BE2C (cell line): ENCODE measurements at regions not wholly inside any gene's neighbourhood (a gene's known extent, or its start where the extent isn't known, plus 50 kb on each side); places are given as distances from the start of the nearest gene placed in this dataset.
"Not testable (repeated sequence)": the region's sequence is repeated elsewhere in the genome, so short reads cannot be mapped to it uniquely, and the experiment has no call there.

Experiments used
- DNase-seq: peaks from one replicate; pipeline ENCODE4 v3.0.0-alpha.2; 2020
- H3K27me3 ChIP-seq: fragments of 250-450 bp; sonication (Bioruptor Pico); 2 replicates; pipeline ENCODE4 v1.5.1; 2020; ENCODE audit warnings: mild to moderate bottlenecking
- H3K36me3 ChIP-seq: fragments of 250-450 bp; sonication (Bioruptor Pico); 2 replicates; pipeline ENCODE4 v1.5.1; 2020; ENCODE audit warnings: mild to moderate bottlenecking
- H3K4me1 ChIP-seq: fragments of 250-450 bp; sonication (Bioruptor Pico); 2 replicates; pipeline ENCODE4 v1.5.1; 2020
- H3K4me3 ChIP-seq: 2 replicates; pipeline ENCODE4 v1.5.1; 2011; ENCODE audit warnings: low read depth, low read length
- H3K9me3 ChIP-seq: fragments of 250-450 bp; sonication (Bioruptor Pico); 2 replicates; pipeline ENCODE4 v1.5.1; 2020
- TF ChIP-seq, protein P1 (sequence below): IDR thresholded peaks from 2 replicates; pipeline ENCODE4 v1.5.1; 2012; ENCODE audit warnings: mild to moderate bottlenecking, low read depth, low read length

DNA sequence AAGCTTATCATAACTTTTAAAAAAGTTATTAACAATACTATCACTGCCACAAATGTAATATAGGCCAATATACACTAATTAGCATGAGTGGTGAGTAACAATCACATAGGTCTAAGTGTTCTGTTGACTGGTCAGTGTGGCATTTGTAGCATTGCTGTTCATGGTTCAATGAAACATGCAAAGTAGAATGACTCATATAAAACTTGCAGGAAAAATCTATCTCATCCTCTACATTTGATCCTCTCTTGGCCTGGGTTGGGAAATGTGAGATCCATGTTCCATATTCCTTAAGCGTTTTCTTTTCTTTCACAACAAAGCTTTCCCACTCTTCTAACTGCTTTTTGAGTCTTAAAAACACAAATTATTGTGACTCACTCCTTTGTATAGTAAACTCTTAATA, 1418.7 kb downstream of the FSTL5 start:
- no peak for DNase-seq
- Histone ChIP-seq H3K9me3 (no peaks in the 10 kb centered on the region), H3K27me3 (no peaks in the 10 kb centered on the region), H3K4me1 (no peaks in the 10 kb centered on the region), H3K4me3 (no peak overlapping the region), H3K36me3 (no peaks in the 10 kb centered on the region)
- TF ChIP-seq, protein P1, sequence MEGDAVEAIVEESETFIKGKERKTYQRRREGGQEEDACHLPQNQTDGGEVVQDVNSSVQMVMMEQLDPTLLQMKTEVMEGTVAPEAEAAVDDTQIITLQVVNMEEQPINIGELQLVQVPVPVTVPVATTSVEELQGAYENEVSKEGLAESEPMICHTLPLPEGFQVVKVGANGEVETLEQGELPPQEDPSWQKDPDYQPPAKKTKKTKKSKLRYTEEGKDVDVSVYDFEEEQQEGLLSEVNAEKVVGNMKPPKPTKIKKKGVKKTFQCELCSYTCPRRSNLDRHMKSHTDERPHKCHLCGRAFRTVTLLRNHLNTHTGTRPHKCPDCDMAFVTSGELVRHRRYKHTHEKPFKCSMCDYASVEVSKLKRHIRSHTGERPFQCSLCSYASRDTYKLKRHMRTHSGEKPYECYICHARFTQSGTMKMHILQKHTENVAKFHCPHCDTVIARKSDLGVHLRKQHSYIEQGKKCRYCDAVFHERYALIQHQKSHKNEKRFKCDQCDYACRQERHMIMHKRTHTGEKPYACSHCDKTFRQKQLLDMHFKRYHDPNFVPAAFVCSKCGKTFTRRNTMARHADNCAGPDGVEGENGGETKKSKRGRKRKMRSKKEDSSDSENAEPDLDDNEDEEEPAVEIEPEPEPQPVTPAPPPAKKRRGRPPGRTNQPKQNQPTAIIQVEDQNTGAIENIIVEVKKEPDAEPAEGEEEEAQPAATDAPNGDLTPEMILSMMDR: no peak

- DNase-seq, H3K4me1 ChIP-seq, H3K36me3 ChIP-seq, H3K4me3 ChIP-seq, H3K9me3 ChIP-seq, H3K27me3 ChIP-seq: not testable (repeated sequence)
Observed at GRCh38 chr4:160746585-160746984, 1417.2 kb downstream of the FSTL5 start.

DNA sequence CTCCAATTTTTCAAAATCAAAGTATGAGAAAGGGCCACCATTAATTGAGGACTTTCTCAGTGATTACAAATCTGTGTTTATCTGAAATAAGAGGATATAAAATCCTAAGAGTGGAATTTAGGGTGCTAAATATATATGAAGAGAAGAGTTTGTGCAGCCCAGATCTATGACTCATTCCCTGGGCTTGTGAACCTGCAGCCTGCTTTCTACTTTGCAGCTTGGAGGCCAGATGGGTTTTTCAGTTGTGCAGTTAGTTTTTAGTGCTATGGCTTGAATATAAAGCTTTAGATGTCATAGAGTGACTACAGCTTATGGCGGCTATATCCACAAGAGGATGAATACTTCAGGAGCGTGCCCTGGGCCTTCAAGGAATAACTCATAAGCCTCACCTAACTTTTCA, 1391.1 kb downstream of the FSTL5 start:
- H3K27me3 ChIP-seq: no peaks in the 10 kb centered on the region
- no peaks in the 10 kb centered on the region for H3K36me3 ChIP-seq
- H3K9me3 ChIP-seq: no peaks in the 10 kb centered on the region
- no peak for DNase-seq
- no peaks in the 10 kb centered on the region for H3K4me1 ChIP-seq
- no peak overlapping the region for H3K4me3 ChIP-seq
- TF ChIP-seq, protein P1: no peak

DNA sequence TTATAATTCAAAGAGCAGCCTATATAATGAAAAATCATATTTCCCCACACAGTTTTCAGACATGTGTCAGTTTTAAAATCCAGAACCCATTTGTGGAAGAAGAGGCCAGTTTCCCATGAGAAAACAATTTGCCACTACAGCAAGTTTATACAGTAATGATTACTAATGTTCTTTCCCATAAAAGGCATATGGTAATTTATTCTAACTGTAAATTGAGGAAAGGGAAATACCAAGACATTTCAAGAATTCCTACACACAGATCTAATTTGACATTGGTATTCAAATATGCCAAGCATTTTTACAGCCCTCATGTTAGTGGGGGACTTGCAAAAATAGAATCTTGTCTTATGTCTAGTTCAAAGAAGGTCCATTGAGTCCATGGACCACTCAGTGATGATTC, 1368.6 kb downstream of the FSTL5 start:
- Histone ChIP-seq H3K27me3 (no peaks in the 10 kb centered on the region), H3K9me3 (peaks cover 4% of the 10 kb centered on the region; the same call in 1 of the 2 replicates), H3K4me3 (no peak overlapping the region), H3K4me1 (no peaks in the 10 kb centered on the region), H3K36me3 (no peaks in the 10 kb centered on the region)
- no peak for DNase-seq
- TF ChIP-seq, protein P1: no peak

GRCh38 chr4:160808174-160808573, 1355.6 kb downstream of the FSTL5 start:
- H3K36me3 ChIP-seq: no peaks in the 10 kb centered on the region
- no peaks in the 10 kb centered on the region for H3K4me1 ChIP-seq
- no peaks in the 10 kb centered on the region for H3K9me3 ChIP-seq
- no peaks in the 10 kb centered on the region for H3K27me3 ChIP-seq
- H3K4me3 ChIP-seq: no peak overlapping the region
- DNase-seq: no peak
- TF ChIP-seq, protein P1: peak; percentile 31; the same call in 1 of the 2 replicates

DNA sequence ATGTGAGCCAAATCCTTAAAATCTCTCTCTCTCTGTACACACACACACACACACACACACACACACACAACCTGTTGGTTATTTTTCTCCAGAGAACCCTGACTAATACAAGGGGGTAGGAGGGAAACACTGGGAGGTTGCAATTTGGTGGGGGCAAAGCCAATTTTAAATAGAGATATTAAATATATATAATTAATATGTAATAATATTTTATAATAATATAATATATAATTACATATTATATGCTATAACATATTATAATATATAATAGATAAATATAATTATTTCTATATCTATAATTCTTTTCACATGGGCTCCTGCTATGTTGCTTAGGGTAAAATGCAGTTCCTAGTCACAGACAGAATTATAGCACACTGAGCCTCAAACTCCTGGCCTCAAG, 1354.2 kb downstream of the FSTL5 start:
- Histone ChIP-seq H3K27me3 (no peaks in the 10 kb centered on the region), H3K9me3 (no peaks in the 10 kb centered on the region), H3K4me3 (no peak overlapping the region), H3K36me3 (no peaks in the 10 kb centered on the region), H3K4me1 (no peaks in the 10 kb centered on the region)
- DNase-seq: no peak
- TF ChIP-seq, protein P1: no peak

DNA sequence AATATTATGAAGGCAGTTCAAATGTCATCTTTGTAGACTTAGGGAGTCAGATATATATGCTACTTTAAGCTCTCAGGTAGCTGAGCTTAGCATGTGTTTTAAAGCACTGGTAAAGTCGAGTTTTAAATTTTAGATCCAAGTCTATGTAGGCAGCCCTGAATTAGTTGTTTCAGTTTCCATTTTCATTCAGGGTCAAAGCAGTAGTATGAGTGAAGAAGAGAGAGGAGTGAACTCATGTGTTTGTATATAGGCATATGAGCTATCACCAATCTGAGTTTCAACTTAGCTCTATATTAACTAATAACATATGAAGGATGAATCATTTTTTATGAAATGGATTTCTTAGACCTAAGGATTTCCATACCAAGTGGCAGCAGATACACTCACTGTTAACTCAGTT, 1353.4 kb downstream of the FSTL5 start:
- Histone ChIP-seq H3K9me3 (no peaks in the 10 kb centered on the region), H3K36me3 (no peaks in the 10 kb centered on the region), H3K4me3 (no peak overlapping the region), H3K4me1 (no peaks in the 10 kb centered on the region), H3K27me3 (no peaks in the 10 kb centered on the region)
- TF ChIP-seq, protein P1: no peak
- no peak for DNase-seq
